Endothelial cell of umbilical vein (primary cell): ENCODE measurements at regions not wholly inside any gene's neighbourhood (a gene's known extent, or its start where the extent isn't known, plus 50 kb on each side); places are given as distances from the start of the nearest gene placed in this dataset.
A peak's percentile ranks its signal among the peaks of the same experiment; 100 is the strongest.

Experiments used
- BruUV-seq: library from RNA; stranded (reverse); fragments of 400-500 nt; replicated peaks from 2 replicates; lab custom pipeline; 2021; lab: Mats Ljungman, UMichigan
- CTCF ChIA-PET: fragments of 300-600, 350-600 bp; sonication (Branson Sonifier 250); formaldehyde crosslinking; loops from one replicate; lab custom pipeline; 2021; ENCODE audit warnings: antibody characterized with exemption, inconsistent platforms; lab: Charles Lee
- POLR2A ChIA-PET: fragments of 300-600, 350-600 bp; sonication (Branson Sonifier 250); formaldehyde crosslinking; loops from one replicate; lab custom pipeline; 2021; ENCODE audit warnings: antibody characterized with exemption, inconsistent platforms; lab: Charles Lee
- DNase-seq: peaks from one replicate; pipeline ENCODE4 v3.0.0-alpha.2; 2011; ENCODE audit warnings: low read depth, low spot score
- FAIRE-seq: peaks from 2 replicates; lab custom pipeline; 2011; peaks lifted over from hg19 to GRCh38; lab: Jason Lieb, UNC
- H2AFZ ChIP-seq: 2 replicates; pipeline ENCODE4 v1.6.0; 2012; ENCODE audit warnings: low read depth, low read length, control low read depth, inconsistent platforms
- H3K27ac ChIP-seq: 2 replicates; pipeline ENCODE4 v1.5.1; 2011; ENCODE audit warnings: low read depth, mild to moderate bottlenecking, control low read depth, low read length, moderate library complexity; ENCODE audit not compliant: insufficient read depth
- H3K27me3 ChIP-seq, 2 experiments: 2 replicates each; pipeline versions ENCODE4 v1.6.0 to v1.6.1; 2011; ENCODE audit warnings: low read length in 2 of 2, mixed read lengths in 1 of 2; ENCODE audit not compliant: control insufficient read depth in 2 of 2, insufficient read depth in 2 of 2
- H3K36me3 ChIP-seq, 2 experiments: 2 replicates in 1 of 2; 3 replicates in 1 of 2; pipeline ENCODE4 v1.5.1; 2011; ENCODE audit warnings: low read length in 2 of 2, mild to moderate bottlenecking in 1 of 2, moderate library complexity in 1 of 2; ENCODE audit not compliant: control insufficient read depth in 2 of 2, insufficient read depth in 2 of 2; ENCODE audit errors: extremely low read depth in 1 of 2
- H3K4me1 ChIP-seq: 3 replicates; pipeline ENCODE4 v1.5.1; 2011; ENCODE audit warnings: mild to moderate bottlenecking, low read length; ENCODE audit not compliant: control insufficient read depth, insufficient read depth; ENCODE audit errors: extremely low read depth
- H3K4me2 ChIP-seq: 2 replicates; pipeline ENCODE4 v1.6.1; 2011; ENCODE audit warnings: low read length, control low read depth, mixed read lengths; ENCODE audit not compliant: insufficient read depth
- H3K4me3 ChIP-seq, 3 experiments: fragments of 200-600 bp in 1 of 3; sonication (generic), shearing (Covaris generic) in 1 of 3; replicated peaks in 1 of 3; 2 replicates each; pipeline ENCODE4 v1.5.1; 2011 to 2016; ENCODE audit warnings: control low read depth in 3 of 3, low read length in 3 of 3, mild to moderate bottlenecking in 2 of 3, inconsistent platforms in 1 of 3, low read depth in 1 of 3, moderate library complexity in 1 of 3; ENCODE audit not compliant: insufficient read depth in 1 of 3
- H3K79me2 ChIP-seq: 2 replicates; pipeline ENCODE4 v1.6.0; 2012; ENCODE audit warnings: low read length, inconsistent platforms; ENCODE audit not compliant: control insufficient read depth, insufficient read depth
- H3K9ac ChIP-seq: replicated peaks from 2 replicates; pipeline ENCODE3; 2011; ENCODE audit warnings: low read length, control low read depth; ENCODE audit not compliant: insufficient read depth; ENCODE audit errors: extremely low read depth
- H3K9me1 ChIP-seq: replicated peaks from 3 replicates; pipeline ENCODE4 v1.6.0; 2011; ENCODE audit warnings: mild to moderate bottlenecking, low read length; ENCODE audit not compliant: control insufficient read depth, insufficient read depth; ENCODE audit errors: extremely low read depth
- H3K9me3 ChIP-seq: replicated peaks from 2 replicates; pipeline ENCODE4 v1.5.1; 2012; ENCODE audit warnings: low read length, inconsistent platforms; ENCODE audit not compliant: control insufficient read depth, insufficient read depth
- H4K20me1 ChIP-seq: replicated peaks from 2 replicates; pipeline ENCODE3; 2011; ENCODE audit warnings: mild to moderate bottlenecking, low read length; ENCODE audit not compliant: control insufficient read depth, insufficient read depth; ENCODE audit errors: extremely low read depth
- CTCF ChIP-seq, 2 donors: IDR thresholded peaks; 1 replicate in 1 of 2; 2 replicates in 1 of 2; pipeline ENCODE4 v1.5.1; 2011; ENCODE audit warnings: low read length in 2 of 2, mild to moderate bottlenecking in 2 of 2, moderate library complexity in 2 of 2, control low read depth in 1 of 2, inconsistent platforms in 1 of 2, low read depth in 1 of 2; ENCODE audit not compliant: insufficient read depth in 1 of 2; ENCODE audit errors: extremely low read depth in 1 of 2
- EZH2 ChIP-seq: IDR thresholded peaks from 2 replicates; pipeline ENCODE4 v1.6.1; 2012; ENCODE audit warnings: borderline replicate concordance, low read depth, mild to moderate bottlenecking, moderate library complexity, low read length, inconsistent platforms; ENCODE audit not compliant: severe bottlenecking
- FOS ChIP-seq: IDR thresholded peaks from 2 replicates; pipeline ENCODE4 v1.6.1; 2011; ENCODE audit warnings: mild to moderate bottlenecking, low read length, moderate library complexity, borderline replicate concordance; ENCODE audit not compliant: insufficient read depth
- GATA2 ChIP-seq: IDR thresholded peaks from 2 replicates; pipeline ENCODE4 v1.7.0; 2011; ENCODE audit warnings: low read depth, mild to moderate bottlenecking, moderate library complexity, mixed read lengths, low read length; ENCODE audit not compliant: insufficient read length, insufficient read depth
- JUN ChIP-seq: IDR thresholded peaks from 2 replicates; pipeline ENCODE4 v1.6.1; 2011; ENCODE audit warnings: borderline replicate concordance, low read depth; ENCODE audit not compliant: insufficient read length, insufficient read depth
- MAX ChIP-seq: IDR thresholded peaks from 2 replicates; pipeline ENCODE4 v1.6.1; 2011; ENCODE audit not compliant: insufficient read depth, insufficient read length
- MYC ChIP-seq: IDR thresholded peaks from one replicate; pipeline ENCODE4 v1.6.1; 2011; ENCODE audit warnings: mild to moderate bottlenecking, low read depth, low read length
- POLR2A ChIP-seq: IDR thresholded peaks from 2 replicates; pipeline ENCODE4 v1.6.1; 2012; ENCODE audit warnings: low read depth, mild to moderate bottlenecking, control low read depth, low read length
- POLR2AphosphoS5 ChIP-seq: IDR thresholded peaks from 2 replicates; pipeline ENCODE4 v1.6.1; 2012; ENCODE audit warnings: low read depth, mild to moderate bottlenecking, control low read depth, low read length, moderate library complexity; ENCODE audit not compliant: insufficient read depth
- dilution Hi-C: fragments of 300-500 bp; cut with MboI; formaldehyde crosslinking; loops from one replicate; pipeline ENCODE4 v1.15.0; 2019; ENCODE audit warnings: low sequenced_read_pairs; ENCODE audit not compliant: extremely low pct_ligation_motif_present
- intact Hi-C: fragments of 100-400 bp; cut with micrococcal nuclease; formaldehyde crosslinking; loops from one replicate; pipeline ENCODE4 v1.10.0; 2022

GRCh38 chrX:10048707-10049106 is 81.5 kb downstream of the CLDN34 start:
- POLR2A ChIA-PET, result interaction anchor here (1.6 kb wide), 1 partner anchor 45 kb away, joined by 3 read pairs; no protein-coding TSS in a partner anchor
- intact Hi-C loops, result loop anchor here (1.0 kb wide), 2 partner anchors 31 to 35 kb away; no protein-coding TSS in a partner anchor
- no peak overlapping the region for H2AFZ ChIP-seq
- dilution Hi-C loops, result no loop called here
- H4K20me1 ChIP-seq, result no peaks in the 10 kb centered on the region
- peak overlapping the region; percentile 89 for H3K27ac ChIP-seq
- no peaks in the 10 kb centered on the region for H3K27me3 ChIP-seq
- H3K9me1 ChIP-seq, result no peaks in the 10 kb centered on the region
- H3K9ac ChIP-seq, result peak overlapping the region; percentile 69
- H3K36me3 ChIP-seq, result no peaks in the 10 kb centered on the region
- no peak for TF ChIP-seq POLR2AphosphoS5
- TF ChIP-seq GATA2, result no peak
- no peak for TF ChIP-seq JUN
- TF ChIP-seq FOS, result no peak
- no peak for TF ChIP-seq CTCF (IDR thresholded peaks at IDR 0.05; ENCODE audit: extremely low read depth in 1 of 2, insufficient read depth in 1 of 2, low read depth in 1 of 2, low read length in 2 of 2)
- no peak for TF ChIP-seq MYC
- TF ChIP-seq POLR2A, result no peak
- no peak for TF ChIP-seq MAX
- TF ChIP-seq EZH2, result no peak
- H3K9me3 ChIP-seq, result no peaks in the 10 kb centered on the region
- DNase-seq (no peak), FAIRE-seq (no peak)
- H3K4me3 ChIP-seq, result no peak overlapping the region
- H3K4me2 ChIP-seq, result peak overlapping the region; percentile 72
- H3K79me2 ChIP-seq, result peaks cover 59% of the 10 kb centered on the region
- peaks cover 80% of the 10 kb centered on the region for H3K4me1 ChIP-seq
- BruUV-seq, result no TSS peak
- CTCF ChIA-PET, result interaction anchor here (0.9 to 1.4 kb wide), 2 partner anchors 41 to 71 kb away, joined by 3 read pairs; no protein-coding TSS in a partner anchor
